ENCODE measurements at regions not wholly inside any gene's neighbourhood (a gene's known extent, or its start where the extent isn't known, plus 50 kb on each side); places are given as distances from the start of the nearest gene placed in this dataset.

DNA sequence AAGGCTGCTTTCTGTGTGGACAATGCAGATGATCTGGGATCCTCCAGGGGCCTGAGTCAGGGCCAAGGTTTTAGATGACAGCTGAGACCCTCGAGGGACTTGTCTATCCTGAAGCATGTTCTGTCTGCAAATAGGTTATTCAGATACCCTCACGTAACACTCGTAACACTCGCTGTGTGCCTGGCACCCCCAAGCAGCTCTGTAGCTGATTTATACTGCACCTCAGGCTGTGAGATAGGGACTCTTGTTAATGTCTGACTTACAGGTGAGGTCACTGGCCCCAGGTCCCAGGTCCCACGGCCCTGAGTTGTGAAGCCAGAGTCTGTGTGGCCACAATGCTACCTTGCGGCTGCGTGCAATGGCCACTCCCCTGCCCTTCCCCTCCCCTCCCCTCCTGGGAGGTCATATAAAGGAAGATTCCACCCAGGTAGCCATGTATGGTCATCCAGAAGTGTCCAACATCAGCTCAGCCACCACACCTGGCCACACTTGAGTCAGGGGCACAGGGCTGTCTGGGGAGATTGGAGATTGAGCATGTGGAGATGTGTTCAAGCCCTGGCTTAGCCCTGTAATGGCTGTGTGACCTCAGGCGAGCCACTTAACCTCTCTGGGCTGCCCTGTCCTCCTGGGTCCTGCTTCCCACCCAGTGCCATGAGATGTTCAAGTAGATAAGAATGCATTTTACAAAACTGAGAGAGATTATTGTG lies 687.7 kb downstream of the MATN1 start:
- H3K9me3 ChIP-seq = peaks cover 0 to 12% (median 6%) of the 10 kb centered on the region in 8 donors
- DNase-seq = no peak
- no peaks in the 10 kb centered on the region for H3K4me1 ChIP-seq

DNA sequence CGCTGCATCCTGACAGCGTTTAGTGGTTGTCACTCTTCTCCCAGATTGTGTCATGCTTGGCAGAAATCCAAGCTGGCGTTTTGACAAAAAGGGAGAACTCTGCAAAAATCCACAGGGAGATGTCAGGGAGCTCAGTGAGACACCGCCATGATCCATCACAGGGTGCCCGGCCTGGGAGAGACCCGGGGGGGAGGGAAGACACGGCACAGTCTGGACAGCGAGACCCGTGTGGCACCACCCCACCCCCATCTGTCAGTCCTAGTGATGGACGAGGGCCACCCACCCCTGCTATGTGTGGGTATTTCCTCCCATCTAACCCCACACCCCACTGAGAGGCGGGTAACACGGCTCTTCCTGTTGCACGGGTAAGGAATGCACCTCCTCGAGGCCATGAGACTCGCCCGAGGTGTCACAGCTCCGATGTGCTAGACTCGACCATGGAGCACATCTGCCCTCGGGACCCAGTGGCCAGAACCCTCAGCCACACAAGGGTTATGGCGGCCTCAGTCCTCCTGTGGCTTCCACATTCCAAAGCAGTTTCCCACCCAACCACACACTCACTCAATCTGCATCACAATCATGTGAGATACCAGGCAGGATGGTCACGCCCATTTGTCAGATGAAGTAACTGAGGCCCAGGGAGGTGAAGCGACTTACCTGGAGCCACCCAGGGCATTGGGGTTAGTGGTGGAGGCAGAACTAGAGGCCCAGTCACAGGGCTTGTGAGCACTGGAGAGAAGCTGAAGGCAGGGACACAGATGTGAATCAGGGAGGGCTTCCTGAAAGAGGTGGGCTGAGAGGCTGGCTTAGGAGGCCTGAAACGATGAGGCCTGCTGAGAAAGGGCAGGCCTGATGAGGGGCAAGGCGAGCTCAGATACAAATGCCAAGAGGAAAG lies 688.5 kb downstream of the MATN1 start:
- no peaks in the 10 kb centered on the region for H3K4me1 ChIP-seq

More for the DNA sequence above, 687.7 kb downstream of the MATN1 start:
- intact Hi-C loops (cut with DNase I; ENCODE audit: low total_unique reads) = no loop called here
- Histone ChIP-seq H3K27me3 (replicated peaks in 1 of 7) (peaks cover 0 to 18% (median 0%) of the 10 kb centered on the region in 7 donors), H3K4me3 (no peak overlapping the region), H3K27ac (no peak overlapping the region), H3K36me3 (no peaks in the 10 kb centered on the region)
- TF ChIP-seq, protein P1, sequence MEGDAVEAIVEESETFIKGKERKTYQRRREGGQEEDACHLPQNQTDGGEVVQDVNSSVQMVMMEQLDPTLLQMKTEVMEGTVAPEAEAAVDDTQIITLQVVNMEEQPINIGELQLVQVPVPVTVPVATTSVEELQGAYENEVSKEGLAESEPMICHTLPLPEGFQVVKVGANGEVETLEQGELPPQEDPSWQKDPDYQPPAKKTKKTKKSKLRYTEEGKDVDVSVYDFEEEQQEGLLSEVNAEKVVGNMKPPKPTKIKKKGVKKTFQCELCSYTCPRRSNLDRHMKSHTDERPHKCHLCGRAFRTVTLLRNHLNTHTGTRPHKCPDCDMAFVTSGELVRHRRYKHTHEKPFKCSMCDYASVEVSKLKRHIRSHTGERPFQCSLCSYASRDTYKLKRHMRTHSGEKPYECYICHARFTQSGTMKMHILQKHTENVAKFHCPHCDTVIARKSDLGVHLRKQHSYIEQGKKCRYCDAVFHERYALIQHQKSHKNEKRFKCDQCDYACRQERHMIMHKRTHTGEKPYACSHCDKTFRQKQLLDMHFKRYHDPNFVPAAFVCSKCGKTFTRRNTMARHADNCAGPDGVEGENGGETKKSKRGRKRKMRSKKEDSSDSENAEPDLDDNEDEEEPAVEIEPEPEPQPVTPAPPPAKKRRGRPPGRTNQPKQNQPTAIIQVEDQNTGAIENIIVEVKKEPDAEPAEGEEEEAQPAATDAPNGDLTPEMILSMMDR (IDR thresholded peaks at IDR 0.05 in 8 of 11, conservative IDR thresholded peaks at IDR 0.05 in 3 of 11) = no peak
- TF ChIP-seq POLR2AphosphoS5 (IDR thresholded peaks at IDR 0.05) = no peak
- TF ChIP-seq POLR2A (IDR thresholded peaks at IDR 0.05) = no peak
- WGBS, 5 donors = 71 to 84% (median 75%) methylated on average over 8 of the region's 8 CpGs

DNA sequence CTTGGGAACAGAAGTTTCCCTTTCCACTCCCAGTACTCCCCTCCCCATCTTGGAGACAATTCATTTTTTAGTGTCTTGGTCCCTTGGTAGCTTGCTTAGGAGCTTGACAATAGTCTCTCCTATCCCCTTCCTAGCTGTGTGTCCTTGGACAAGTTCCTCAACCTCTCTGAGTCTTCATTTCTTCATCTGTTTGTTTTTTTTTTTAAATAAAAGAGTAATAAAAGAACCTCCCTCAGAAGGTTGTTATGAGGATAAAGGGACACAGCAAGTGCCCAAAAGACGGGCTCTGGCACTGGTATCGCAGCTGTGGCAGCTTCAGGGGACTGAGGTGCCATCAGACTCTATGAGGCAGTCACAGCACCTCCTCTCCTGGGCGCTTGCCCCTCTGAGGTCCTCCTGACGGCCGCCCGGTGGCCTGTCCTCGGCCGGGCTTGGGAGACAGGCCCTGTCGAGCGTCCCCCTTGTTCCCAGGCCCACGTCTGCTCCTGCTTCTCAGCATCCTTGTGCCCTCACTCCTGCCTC lies 689.2 kb downstream of the MATN1 start:
- H3K27ac ChIP-seq = no peak overlapping the region
- WGBS, 5 donors = 45 to 81% (median 71%) methylated on average over 11 of the region's 11 CpGs
- no peaks in the 10 kb centered on the region for H3K4me1 ChIP-seq
- no peak for DNase-seq
- H3K4me3 ChIP-seq = no peak overlapping the region
- H3K9me3 ChIP-seq = peaks cover 0 to 12% (median 6%) of the 10 kb centered on the region in 8 donors
- intact Hi-C loops (cut with DNase I; ENCODE audit: low total_unique reads) = no loop called here
- no peak for TF ChIP-seq POLR2A (IDR thresholded peaks at IDR 0.05)
- TF ChIP-seq, protein P1 (IDR thresholded peaks at IDR 0.05 in 8 of 11, conservative IDR thresholded peaks at IDR 0.05 in 3 of 11) = no peak
- no peak for TF ChIP-seq POLR2AphosphoS5 (IDR thresholded peaks at IDR 0.05)
- peaks cover 0 to 18% (median 0%) of the 10 kb centered on the region in 7 donors for H3K27me3 ChIP-seq (replicated peaks in 1 of 7)
- H3K36me3 ChIP-seq = no peaks in the 10 kb centered on the region

More for the DNA sequence above, 688.5 kb downstream of the MATN1 start:
- 44 to 60% (median 50%) methylated on average over 24 of the region's 24 CpGs for WGBS, 5 donors
- no peak overlapping the region for H3K4me3 ChIP-seq
- peaks cover 0 to 18% (median 0%) of the 10 kb centered on the region in 7 donors for H3K27me3 ChIP-seq (replicated peaks in 1 of 7)
- no peak for DNase-seq
- H3K9me3 ChIP-seq = peaks cover 0 to 12% (median 6%) of the 10 kb centered on the region in 8 donors
- TF ChIP-seq POLR2AphosphoS5 (IDR thresholded peaks at IDR 0.05) = peak in 1 of 3 donors; percentile 15
- TF ChIP-seq, protein P1 (IDR thresholded peaks at IDR 0.05 in 8 of 11, conservative IDR thresholded peaks at IDR 0.05 in 3 of 11) = no peak
- no peaks in the 10 kb centered on the region for H3K36me3 ChIP-seq
- H3K27ac ChIP-seq = no peak overlapping the region
- intact Hi-C loops (cut with DNase I; ENCODE audit: low total_unique reads) = no loop called here

Measured in spleen (tissue), 11 donors.